22Rv1 (cell line): ENCODE measurements at regions not wholly inside any gene's neighbourhood (a gene's known extent, or its start where the extent isn't known, plus 50 kb on each side); places are given as distances from the start of the nearest gene placed in this dataset.

Experiments
- CTCF ChIP-seq: fragments of 450-650 bp; IDR thresholded peaks from 2 replicates; pipeline ENCODE4 v1.5.1; 2017; ENCODE audit warnings: mild to moderate bottlenecking
- ZFX ChIP-seq: fragments of 450-650 bp; IDR thresholded peaks from 2 replicates; pipeline ENCODE4 v1.6.1; 2017; ENCODE audit warnings: antibody characterized with exemption, borderline replicate concordance

- TF ChIP-seq CTCF (no peak), ZFX (no peak)
These were observed 63.6 kb upstream of the ZC3H12A start for GRCh38 chr1:37410815-37411214.
